OCI-LY7 (cell line): ENCODE measurements at regions not wholly inside any gene's neighbourhood (a gene's known extent, or its start where the extent isn't known, plus 50 kb on each side); places are given as distances from the start of the nearest gene placed in this dataset.

Experiments
- EZH2phosphoT487 ChIP-seq: fragments of 200-600 bp; sonication (generic); IDR thresholded peaks from 2 replicates; pipeline ENCODE4 v1.6.1; 2018; ENCODE audit warnings: low read depth, borderline replicate concordance, mild to moderate bottlenecking, mixed run types, antibody characterized with exemption, low read length, moderate library complexity, mixed read lengths
- TF ChIP-seq, protein P1 (sequence below): fragments of 200-600 bp; sonication (generic); conservative IDR thresholded peaks from 2 replicates; pipeline ENCODE4 v1.5.1; 2014; ENCODE audit warnings: mild to moderate bottlenecking, antibody characterized with exemption, low read length, moderate library complexity, mixed read lengths

DNA sequence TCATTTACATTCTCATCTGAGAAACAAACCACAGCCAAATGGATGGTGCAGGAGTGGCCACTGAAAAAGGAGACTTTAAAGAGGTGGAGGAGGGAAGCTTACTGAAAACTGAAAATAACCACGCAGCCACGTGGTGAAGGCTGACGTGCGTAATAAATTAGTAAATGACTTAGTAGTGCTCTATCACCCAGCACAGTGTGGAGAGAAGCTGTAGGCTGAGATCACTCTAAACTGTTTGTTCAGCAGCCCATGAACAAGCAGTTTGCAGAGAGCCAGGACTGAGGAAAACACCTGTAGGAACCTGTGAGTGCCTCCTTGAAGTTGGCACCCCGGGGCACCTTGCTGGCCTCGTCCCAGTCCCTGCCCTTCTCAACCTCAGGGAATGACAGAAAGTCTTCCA is 193.0 kb downstream of the TXNL1 start:
- TF ChIP-seq, protein P1, sequence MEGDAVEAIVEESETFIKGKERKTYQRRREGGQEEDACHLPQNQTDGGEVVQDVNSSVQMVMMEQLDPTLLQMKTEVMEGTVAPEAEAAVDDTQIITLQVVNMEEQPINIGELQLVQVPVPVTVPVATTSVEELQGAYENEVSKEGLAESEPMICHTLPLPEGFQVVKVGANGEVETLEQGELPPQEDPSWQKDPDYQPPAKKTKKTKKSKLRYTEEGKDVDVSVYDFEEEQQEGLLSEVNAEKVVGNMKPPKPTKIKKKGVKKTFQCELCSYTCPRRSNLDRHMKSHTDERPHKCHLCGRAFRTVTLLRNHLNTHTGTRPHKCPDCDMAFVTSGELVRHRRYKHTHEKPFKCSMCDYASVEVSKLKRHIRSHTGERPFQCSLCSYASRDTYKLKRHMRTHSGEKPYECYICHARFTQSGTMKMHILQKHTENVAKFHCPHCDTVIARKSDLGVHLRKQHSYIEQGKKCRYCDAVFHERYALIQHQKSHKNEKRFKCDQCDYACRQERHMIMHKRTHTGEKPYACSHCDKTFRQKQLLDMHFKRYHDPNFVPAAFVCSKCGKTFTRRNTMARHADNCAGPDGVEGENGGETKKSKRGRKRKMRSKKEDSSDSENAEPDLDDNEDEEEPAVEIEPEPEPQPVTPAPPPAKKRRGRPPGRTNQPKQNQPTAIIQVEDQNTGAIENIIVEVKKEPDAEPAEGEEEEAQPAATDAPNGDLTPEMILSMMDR: no peak
- TF ChIP-seq EZH2phosphoT487: no peak
